NCI-H524 treated with DMSO at 0.1 percent for 48 hours (cell line): ENCODE measurements at regions not wholly inside any gene's neighbourhood (a gene's known extent, or its start where the extent isn't known, plus 50 kb on each side); places are given as distances from the start of the nearest gene placed in this dataset.

Experiments
- DNase-seq: peaks from one replicate; lab custom pipeline; 2025; lab: John Stamatoyannopoulos, UW

- no peak for DNase-seq
Measured at GRCh38 chr7:51786284-51786683, 469.7 kb upstream of the COBL start.

- DNase-seq, result peak; percentile 89
Measured at GRCh38 chr7:51785876-51786275, 469.3 kb upstream of the COBL start.

DNA sequence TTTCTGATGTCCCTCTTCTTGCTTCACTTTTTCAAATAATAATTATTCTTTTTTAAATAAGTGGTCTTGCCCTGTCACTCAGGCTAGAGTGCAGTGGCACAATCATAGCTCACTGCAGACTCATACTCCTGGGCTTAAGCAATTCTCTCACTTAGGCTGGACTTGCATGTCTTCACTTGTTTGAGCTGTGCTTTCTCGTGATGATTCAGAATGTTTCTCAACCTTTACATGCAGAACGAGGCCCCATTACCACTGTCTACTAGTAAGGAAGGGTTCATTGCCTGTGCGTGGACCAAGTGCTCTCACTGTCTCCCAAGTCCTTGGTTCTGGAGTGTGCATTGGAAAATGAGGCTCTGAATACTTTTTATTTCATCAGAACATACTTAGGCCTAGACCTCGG lies 468.6 kb upstream of the COBL start:
- DNase-seq, result no peak

DNA sequence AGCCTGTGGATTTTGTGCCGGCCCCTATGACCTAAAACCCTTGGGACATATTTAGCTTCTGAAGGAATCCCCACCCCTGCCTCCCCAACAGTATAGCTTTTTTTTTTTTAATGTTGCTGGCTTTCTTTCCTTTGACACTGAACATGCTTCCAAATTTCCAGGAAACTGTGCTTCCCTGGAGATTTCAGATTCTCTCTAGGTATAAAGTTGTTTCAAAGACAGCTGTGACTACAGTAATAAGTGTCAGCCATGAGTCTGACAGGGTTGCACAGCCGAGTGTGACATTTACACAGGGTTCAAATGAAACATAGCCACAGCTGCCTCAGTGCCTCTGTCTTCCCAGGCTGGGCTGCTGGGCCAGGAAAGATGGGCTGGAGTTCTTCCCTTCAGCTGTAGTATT lies 466.6 kb upstream of the COBL start:
- no peak for DNase-seq

DNA sequence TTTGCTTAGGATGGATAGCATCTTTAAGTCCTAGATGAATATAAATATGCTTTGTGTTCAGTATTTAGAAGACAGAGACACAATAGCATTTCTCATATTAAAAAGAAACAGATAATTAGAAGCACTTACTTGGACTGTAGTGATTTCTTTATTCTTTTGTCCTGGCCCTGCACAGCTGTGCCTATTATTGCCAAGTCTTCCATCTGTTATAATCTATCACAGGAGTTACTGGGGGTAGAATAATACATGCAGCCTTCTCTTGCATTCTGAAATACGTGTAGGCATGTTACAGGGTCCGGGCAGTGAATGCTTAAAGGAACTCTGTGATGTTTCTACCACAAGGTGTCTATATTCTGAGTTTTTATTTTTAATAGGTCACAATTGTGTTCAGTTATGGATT lies 461.5 kb upstream of the COBL start:
- peak; percentile 29 for DNase-seq

- no peak for DNase-seq
Measured at GRCh38 chr7:51774178-51774577, 457.6 kb upstream of the COBL start.

GRCh38 chr7:51772190-51772589 lies 455.6 kb upstream of the COBL start:
- no peak for DNase-seq

DNA sequence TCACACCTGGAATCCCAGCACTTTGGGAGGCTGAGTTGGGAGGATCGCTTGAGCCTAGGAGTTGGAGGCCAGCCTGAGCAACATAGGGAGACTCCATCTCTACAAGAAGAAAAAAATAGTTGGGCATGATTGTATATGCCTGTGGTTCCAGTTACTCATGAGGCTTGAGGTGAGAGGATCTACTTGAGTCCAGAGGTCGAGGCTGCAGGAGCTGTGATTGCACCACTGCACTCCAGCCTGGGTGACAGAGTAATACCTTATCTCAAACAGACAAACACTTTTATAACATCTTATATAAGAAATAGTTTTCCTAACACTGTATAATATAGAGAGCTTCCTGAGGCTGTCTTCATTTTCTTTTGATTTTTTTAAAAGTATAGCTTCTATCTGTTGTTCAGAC lies 448.4 kb upstream of the COBL start:
- no peak for DNase-seq

DNA sequence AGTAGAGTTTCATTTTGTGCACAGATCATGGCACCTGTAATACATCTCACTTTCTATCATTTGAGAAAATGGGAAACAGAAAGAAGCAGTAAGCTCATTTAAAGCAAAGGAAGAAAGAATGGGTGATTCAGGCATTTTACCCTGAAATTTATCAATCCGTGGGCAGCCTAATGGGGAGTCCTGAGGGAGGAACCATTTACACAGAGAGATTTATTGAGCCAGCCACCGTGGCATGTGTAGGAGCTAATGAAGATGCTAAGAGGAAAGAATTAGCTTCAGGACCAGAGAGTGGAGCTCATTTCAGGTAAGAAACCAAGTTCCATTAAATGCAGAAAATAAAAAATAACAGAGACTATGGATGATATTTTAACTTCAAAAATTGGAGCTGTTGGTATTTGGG lies 443.4 kb upstream of the COBL start:
- no peak for DNase-seq

DNA sequence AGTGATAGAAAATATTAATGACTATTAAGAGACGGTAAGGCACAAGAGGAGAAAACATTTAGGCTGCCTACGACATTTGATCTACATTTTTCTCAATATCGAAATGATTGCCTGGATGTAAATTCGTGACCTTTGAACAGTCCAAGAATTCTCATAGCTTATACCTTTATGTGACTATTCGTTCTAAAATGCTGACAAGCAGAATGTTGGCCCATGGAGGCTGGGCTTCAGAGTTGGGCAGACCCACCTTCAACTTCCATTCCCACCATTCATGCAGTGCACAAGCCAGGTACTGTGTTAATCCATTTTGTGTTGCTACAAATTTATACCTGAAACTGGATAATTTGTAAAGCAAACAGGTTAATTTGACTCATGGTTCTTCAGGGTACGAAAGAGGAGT lies 441.4 kb upstream of the COBL start:
- no peak for DNase-seq

GRCh38 chr7:51732951-51733350 lies 416.3 kb upstream of the COBL start:
- DNase-seq, result peak; percentile 2

- DNase-seq, result no peak
Measured at GRCh38 chr7:51732116-51732515, 415.5 kb upstream of the COBL start.

GRCh38 chr7:51731075-51731474 lies 414.5 kb upstream of the COBL start:
- no peak for DNase-seq

- no peak for DNase-seq
Measured at GRCh38 chr7:51727441-51727840, 410.8 kb upstream of the COBL start.

GRCh38 chr7:51706851-51707250 lies 390.2 kb upstream of the COBL start:
- no peak for DNase-seq

DNA sequence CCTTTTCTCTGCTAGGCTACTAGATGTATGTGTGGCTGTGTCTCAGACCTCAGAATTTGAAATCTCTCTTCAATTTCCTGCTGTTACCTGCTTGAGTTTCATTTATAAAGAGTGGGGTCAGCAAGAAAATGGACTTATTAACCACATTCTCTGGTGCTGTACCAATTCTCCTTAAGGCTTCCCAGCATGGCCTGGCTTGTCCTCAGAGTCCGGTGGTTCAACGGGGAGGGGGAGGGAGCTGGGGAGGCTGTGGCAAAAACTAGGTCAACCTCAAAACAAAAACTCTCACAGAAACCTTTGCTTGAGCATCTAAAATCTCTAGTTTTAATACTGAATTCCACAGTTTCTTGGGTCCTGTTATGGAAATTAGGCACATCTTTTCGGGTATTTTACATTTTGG lies 389.1 kb upstream of the COBL start:
- no peak for DNase-seq

GRCh38 chr7:51702673-51703072 lies 386.1 kb upstream of the COBL start:
- DNase-seq, result no peak

DNA sequence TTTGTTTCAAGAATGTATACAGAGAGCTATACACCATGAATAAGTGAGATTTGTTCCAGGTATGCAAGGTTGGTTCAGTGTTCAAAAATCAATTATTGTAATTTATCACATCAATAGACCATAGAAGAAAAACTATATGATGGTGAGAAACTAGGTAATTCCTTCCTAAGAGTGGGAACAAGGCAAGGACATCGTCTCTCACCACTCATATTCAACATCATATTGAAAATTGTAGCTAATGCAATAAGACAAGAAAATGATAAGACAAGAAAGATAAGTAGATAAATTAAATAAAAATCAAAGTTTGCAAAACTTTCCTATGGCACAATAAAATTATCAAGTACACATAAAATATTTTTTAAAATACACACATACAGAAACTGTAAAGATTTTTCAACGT lies 385.3 kb upstream of the COBL start:
- DNase-seq, result no peak

- peak; percentile 49 for DNase-seq
Measured at GRCh38 chr7:51700593-51701215, 384.1 kb upstream of the COBL start.

GRCh38 chr7:51693258-51693657 lies 376.6 kb upstream of the COBL start:
- no peak for DNase-seq

GRCh38 chr7:51689547-51689946 lies 372.9 kb upstream of the COBL start:
- DNase-seq, result no peak

GRCh38 chr7:51685794-51686193 lies 369.2 kb upstream of the COBL start:
- no peak for DNase-seq

- DNase-seq, result peak; percentile 33
Measured at GRCh38 chr7:51680594-51681399, 364.2 kb upstream of the COBL start.

GRCh38 chr7:51679358-51679757 lies 362.7 kb upstream of the COBL start:
- no peak for DNase-seq
